ENCODE measurements at regions not wholly inside any gene's neighbourhood (a gene's known extent, or its start where the extent isn't known, plus 50 kb on each side); places are given as distances from the start of the nearest gene placed in this dataset.
"Not testable (repeated sequence)": the region's sequence is repeated elsewhere in the genome, so short reads cannot be mapped to it uniquely, and the experiment has no call there.

DNA sequence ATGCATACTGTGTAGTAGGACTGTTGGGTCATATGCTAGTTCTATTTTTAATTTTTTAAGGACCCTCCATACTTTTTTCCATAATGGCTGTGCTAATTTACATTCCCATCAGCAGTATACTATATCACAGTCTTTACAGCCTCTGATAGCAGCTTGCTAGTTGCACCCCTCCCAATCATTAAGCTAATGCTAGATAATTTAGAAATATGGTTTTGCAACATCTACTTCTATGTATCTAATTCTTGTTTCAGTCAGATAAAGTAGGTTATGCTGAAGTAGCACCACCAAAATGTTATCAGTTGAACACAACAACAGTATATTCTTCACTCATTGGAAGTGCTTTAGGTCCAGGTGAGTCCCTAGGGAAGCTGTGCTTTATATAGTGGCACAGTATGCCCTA is 522.7 kb upstream of the HTR2C start:
- intact Hi-C loops (cut with DNase I), result no loop called here
- no peak overlapping the region for H3K27ac ChIP-seq
- no peak for ATAC-seq
- no peak for DNase-seq
- no peaks in the 10 kb centered on the region for H3K27me3 ChIP-seq
- no peaks in the 10 kb centered on the region for H3K36me3 ChIP-seq (replicated peaks in 1 of 2; ENCODE audit: insufficient read depth in 1 of 2, low read depth in 2 of 2)
- no peaks in the 10 kb centered on the region for H3K9me3 ChIP-seq
- no peak overlapping the region for H3K4me3 ChIP-seq
- TF ChIP-seq, protein P1, sequence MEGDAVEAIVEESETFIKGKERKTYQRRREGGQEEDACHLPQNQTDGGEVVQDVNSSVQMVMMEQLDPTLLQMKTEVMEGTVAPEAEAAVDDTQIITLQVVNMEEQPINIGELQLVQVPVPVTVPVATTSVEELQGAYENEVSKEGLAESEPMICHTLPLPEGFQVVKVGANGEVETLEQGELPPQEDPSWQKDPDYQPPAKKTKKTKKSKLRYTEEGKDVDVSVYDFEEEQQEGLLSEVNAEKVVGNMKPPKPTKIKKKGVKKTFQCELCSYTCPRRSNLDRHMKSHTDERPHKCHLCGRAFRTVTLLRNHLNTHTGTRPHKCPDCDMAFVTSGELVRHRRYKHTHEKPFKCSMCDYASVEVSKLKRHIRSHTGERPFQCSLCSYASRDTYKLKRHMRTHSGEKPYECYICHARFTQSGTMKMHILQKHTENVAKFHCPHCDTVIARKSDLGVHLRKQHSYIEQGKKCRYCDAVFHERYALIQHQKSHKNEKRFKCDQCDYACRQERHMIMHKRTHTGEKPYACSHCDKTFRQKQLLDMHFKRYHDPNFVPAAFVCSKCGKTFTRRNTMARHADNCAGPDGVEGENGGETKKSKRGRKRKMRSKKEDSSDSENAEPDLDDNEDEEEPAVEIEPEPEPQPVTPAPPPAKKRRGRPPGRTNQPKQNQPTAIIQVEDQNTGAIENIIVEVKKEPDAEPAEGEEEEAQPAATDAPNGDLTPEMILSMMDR (IDR thresholded peaks at IDR 0.05), result no peak
- TF ChIP-seq POLR2A (IDR thresholded peaks at IDR 0.05), result no peak
- H3K4me1 ChIP-seq, result no peaks in the 10 kb centered on the region

DNA sequence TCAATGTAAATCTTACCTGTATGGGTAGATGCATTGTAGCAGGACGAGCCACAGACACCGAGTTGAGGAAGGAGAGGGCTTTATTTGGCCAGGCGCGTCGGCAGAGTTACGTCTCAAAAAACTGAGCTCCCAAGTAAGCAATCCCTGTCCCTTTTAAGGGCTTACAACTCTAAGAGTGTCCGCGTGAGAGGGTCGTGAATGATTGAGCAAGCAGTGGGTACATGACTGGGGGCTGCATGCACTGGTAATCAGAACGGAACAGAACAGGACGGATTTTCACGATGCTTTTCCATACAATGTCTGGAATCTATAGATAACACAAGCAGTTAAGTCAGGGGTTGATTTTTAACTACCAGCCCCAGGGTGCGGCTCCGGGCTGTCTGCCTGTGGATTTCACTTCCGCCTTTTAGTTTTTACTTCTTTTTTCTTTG is 524.9 kb upstream of the HTR2C start:
- intact Hi-C loops (cut with DNase I), result no loop called here
- H3K27ac ChIP-seq, result no peak overlapping the region
- no peak for DNase-seq
- TF ChIP-seq, protein P1 (IDR thresholded peaks at IDR 0.05), result no peak
- TF ChIP-seq POLR2A (IDR thresholded peaks at IDR 0.05), result no peak
- ATAC-seq, result no peak
- no peaks in the 10 kb centered on the region for H3K36me3 ChIP-seq (replicated peaks in 1 of 2; ENCODE audit: insufficient read depth in 1 of 2, low read depth in 2 of 2)
- no peaks in the 10 kb centered on the region for H3K9me3 ChIP-seq
- H3K4me1 ChIP-seq, result no peaks in the 10 kb centered on the region
- 34 to 41% methylated on average over 8 to 15 of the region's 15 CpGs for WGBS, 2 donors
- H3K4me3 ChIP-seq, result no peak overlapping the region
- no peaks in the 10 kb centered on the region for H3K27me3 ChIP-seq

DNA sequence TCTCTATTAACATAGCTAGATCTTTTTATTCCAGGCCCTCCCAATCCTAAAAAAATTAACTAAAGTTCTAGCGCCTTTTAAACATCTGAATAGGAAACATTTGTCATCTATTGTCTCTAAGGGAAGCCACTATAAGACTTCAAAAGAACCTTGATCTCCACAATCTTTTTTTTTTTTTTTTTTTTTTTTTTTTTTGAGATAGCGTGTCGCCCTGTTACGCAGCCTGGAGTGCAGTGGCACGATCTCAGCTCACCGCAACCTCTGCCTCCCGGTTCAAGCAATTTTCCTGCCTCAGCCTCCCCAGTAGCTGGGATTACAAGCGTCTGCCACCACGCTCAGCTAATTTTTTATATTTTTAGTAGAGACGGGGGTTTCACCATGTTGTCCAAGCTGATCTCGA is 526.5 kb upstream of the HTR2C start:
- DNase-seq; H3K36me3 ChIP-seq (replicated peaks in 1 of 2; ENCODE audit: insufficient read depth in 1 of 2, low read depth in 2 of 2); ATAC-seq; H3K27ac ChIP-seq; H3K27me3 ChIP-seq; H3K4me3 ChIP-seq; H3K9me3 ChIP-seq; intact Hi-C loops (cut with DNase I); H3K4me1 ChIP-seq: not testable (repeated sequence)
- WGBS, 2 donors, result 73 to 75% methylated on average over 4 to 11 of the region's 11 CpGs

DNA sequence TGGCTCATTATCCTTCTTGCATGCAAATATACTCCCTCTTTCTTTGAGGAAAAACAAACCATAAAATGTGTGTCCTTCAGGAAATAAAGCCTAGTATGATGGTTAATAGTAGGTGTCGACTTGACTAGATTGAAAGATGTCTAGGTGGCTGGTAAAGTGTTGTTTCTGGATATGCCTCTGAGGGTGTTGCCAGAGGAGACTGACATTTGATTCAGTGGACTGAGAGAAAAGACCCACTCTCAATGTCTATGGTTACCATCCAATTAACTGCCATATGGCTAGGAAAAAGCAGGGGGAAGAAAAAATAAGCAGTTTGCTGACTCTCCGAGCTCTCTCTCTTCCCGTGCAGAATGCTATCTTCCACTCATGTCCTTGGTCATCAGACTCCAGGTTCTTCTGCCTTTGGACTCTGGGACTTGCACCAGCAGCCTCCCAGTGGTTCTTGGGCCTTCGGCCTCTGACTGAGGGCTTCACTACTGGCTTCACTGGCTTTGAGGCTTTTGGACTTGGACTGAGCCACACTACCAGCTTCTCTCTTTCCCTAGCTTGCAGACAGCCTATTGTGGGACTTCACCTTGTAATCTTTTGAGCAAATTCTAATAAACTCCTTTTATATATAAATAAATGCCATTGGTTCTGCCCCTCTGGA is 532.1 kb upstream of the HTR2C start:
- H3K4me3 ChIP-seq, result no peak overlapping the region
- no peaks in the 10 kb centered on the region for H3K27me3 ChIP-seq
- no peak for TF ChIP-seq POLR2A (IDR thresholded peaks at IDR 0.05)
- TF ChIP-seq, protein P1 (IDR thresholded peaks at IDR 0.05), result no peak
- H3K36me3 ChIP-seq (replicated peaks in 1 of 2; ENCODE audit: insufficient read depth in 1 of 2, low read depth in 2 of 2), result no peaks in the 10 kb centered on the region
- no peaks in the 10 kb centered on the region for H3K4me1 ChIP-seq
- no peaks in the 10 kb centered on the region for H3K9me3 ChIP-seq
- WGBS, 2 donors, result 64 to 68% methylated on average over 4 of the region's 4 CpGs
- intact Hi-C loops (cut with DNase I), result no loop called here
- DNase-seq, result no peak
- no peak overlapping the region for H3K27ac ChIP-seq
- ATAC-seq, result no peak

DNA sequence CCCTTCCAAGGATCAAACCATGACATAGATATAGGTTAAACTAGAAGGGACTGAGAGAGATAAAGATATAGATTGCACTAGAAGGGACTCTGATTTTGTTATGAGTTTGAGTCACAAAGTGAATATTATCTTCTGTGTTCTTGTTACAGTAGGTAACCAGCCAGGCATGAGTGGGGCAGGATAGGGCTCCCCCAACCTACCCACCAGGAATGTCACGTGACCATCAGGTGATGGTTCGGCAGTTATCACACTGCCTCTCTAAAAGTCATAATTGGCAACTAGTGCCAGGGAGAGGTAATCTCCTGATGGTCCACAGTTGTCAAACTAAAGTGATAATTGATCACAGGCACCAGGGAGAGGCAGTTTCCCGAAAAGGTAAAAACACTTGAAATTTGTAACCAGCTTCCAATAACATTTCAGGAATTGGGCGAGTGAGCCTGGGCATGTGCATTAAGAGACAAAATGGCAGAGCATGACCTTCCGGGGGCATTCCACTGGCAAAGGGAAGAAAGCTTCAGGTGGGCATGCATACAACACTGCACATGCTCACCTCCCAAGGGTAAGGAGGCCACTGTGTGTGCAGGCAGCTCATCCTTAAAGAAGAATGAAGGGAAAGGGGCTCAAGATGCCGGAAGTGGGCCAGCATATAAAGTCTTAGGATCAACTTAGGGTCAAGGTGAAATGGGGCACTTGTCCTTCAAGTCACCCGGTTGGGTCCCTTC is 533.6 kb upstream of the HTR2C start:
- Histone ChIP-seq H3K27ac (no peak overlapping the region), H3K4me1 (no peaks in the 10 kb centered on the region), H3K36me3 (replicated peaks in 1 of 2; ENCODE audit: insufficient read depth in 1 of 2, low read depth in 2 of 2) (no peaks in the 10 kb centered on the region), H3K4me3 (no peak overlapping the region), H3K9me3 (no peaks in the 10 kb centered on the region), H3K27me3 (no peaks in the 10 kb centered on the region)
- no peak for ATAC-seq
- intact Hi-C loops (cut with DNase I), result no loop called here
- DNase-seq, result no peak
- TF ChIP-seq POLR2A (IDR thresholded peaks at IDR 0.05), result no peak
- TF ChIP-seq, protein P1 (IDR thresholded peaks at IDR 0.05), result no peak
- WGBS, 2 donors, result 66 to 69% methylated on average over 3 to 7 of the region's 7 CpGs
